ENCODE measurements at regions not wholly inside any gene's neighbourhood (a gene's known extent, or its start where the extent isn't known, plus 50 kb on each side); places are given as distances from the start of the nearest gene placed in this dataset.

- no peak for TF ChIP-seq HMGXB4 (CRISPR knock-in tag; IDR thresholded peaks at IDR 0.05; ENCODE audit: borderline replicate concordance)
- no peak for TF ChIP-seq USF2 (IDR thresholded peaks at IDR 0.05)
- TF ChIP-seq ATOH8 (CRISPR knock-in tag; IDR thresholded peaks at IDR 0.05; ENCODE audit: low read depth), result no peak
- no peak for TF ChIP-seq EHF (CRISPR knock-in tag; IDR thresholded peaks at IDR 0.05)
- no peak for TF ChIP-seq CBX2 (IDR thresholded peaks at IDR 0.05; ENCODE audit: borderline replicate concordance, low read depth)
- no peak for TF ChIP-seq ELK1 (IDR thresholded peaks at IDR 0.05; ENCODE audit: low read depth, low read length)
- no peak for TF ChIP-seq PBX3 (IDR thresholded peaks at IDR 0.05)
- no peak for TF ChIP-seq RNF2 (IDR thresholded peaks at IDR 0.05; ENCODE audit: borderline replicate concordance, low read depth)
These were observed 159.2 kb upstream of the CST7 start (continued) for GRCh38 chr20:24789877-24790276.

GRCh38 chr20:24790746-24791283, 158.3 kb upstream of the CST7 start:
- Histone ChIP-seq H3K4me1 (no peaks in the 10 kb centered on the region), H3K4me2 (no peak overlapping the region), H3K27ac (no peak overlapping the region), H3K4me3 (no peak overlapping the region), H3K9me3 (no peaks in the 10 kb centered on the region)
- FAIRE-seq (peak; percentile 32), DNase-seq (ENCODE audit: low read depth in 1 of 2, low spot score in 1 of 2) (no peak), ATAC-seq (peak in 1 of 2 experiments; percentile 30; a peak in 2 of 6 replicates)
- TF ChIP-seq NFE2L2 (conservative IDR thresholded peaks at IDR 0.05; ENCODE audit: low read length), result no peak
- no peak for TF ChIP-seq CHD4 (IDR thresholded peaks at IDR 0.05; ENCODE audit: borderline replicate concordance)
- TF ChIP-seq ZSCAN20 (CRISPR knock-in tag; IDR thresholded peaks at IDR 0.05), result no peak
- no peak for TF ChIP-seq HMGXB4 (CRISPR knock-in tag; IDR thresholded peaks at IDR 0.05; ENCODE audit: borderline replicate concordance)
- TF ChIP-seq FOSB (CRISPR knock-in tag; IDR thresholded peaks at IDR 0.05), result no peak
- TF ChIP-seq CEBPB (IDR thresholded peaks at IDR 0.05), result no peak
- no peak for TF ChIP-seq MYC (IDR thresholded peaks at IDR 0.05; ENCODE audit: borderline replicate concordance, low read length)
- no peak for TF ChIP-seq EHF (CRISPR knock-in tag; IDR thresholded peaks at IDR 0.05)
- TF ChIP-seq BCL3 (IDR thresholded peaks at IDR 0.05), result no peak
- no peak for TF ChIP-seq TP53 (CRISPR knock-in tag; IDR thresholded peaks at IDR 0.05)
- TF ChIP-seq PBX3 (IDR thresholded peaks at IDR 0.05), result no peak
- TF ChIP-seq RFX5 (IDR thresholded peaks at IDR 0.05), result no peak
- no peak for TF ChIP-seq TFCP2L1 (CRISPR knock-in tag; IDR thresholded peaks at IDR 0.05)
- no peak for TF ChIP-seq USF2 (IDR thresholded peaks at IDR 0.05)
- no peak for TF ChIP-seq KDM5A (IDR thresholded peaks at IDR 0.05)
- no peak for TF ChIP-seq HES2 (IDR thresholded peaks at IDR 0.05)
- TF ChIP-seq SMC3 (IDR thresholded peaks at IDR 0.05), result no peak
- TF ChIP-seq PHF8 (IDR thresholded peaks at IDR 0.05; ENCODE audit: borderline replicate concordance, low read depth), result no peak
- TF ChIP-seq FOSL2 (IDR thresholded peaks at IDR 0.05), result no peak
- no peak for TF ChIP-seq FOSL2 (CRISPR knock-in tag; IDR thresholded peaks at IDR 0.05)
- ChIA-PET CTCF (interaction anchor here (0.7 to 11.6 kb wide), 4 partner anchors 8 to 127 kb away, joined by 3 to 66 read pairs (median 4); no protein-coding TSS in a partner anchor), POLR2A (no interaction called here)
- WGBS (ENCODE audit: missing lambda C conversion rate), result 54% methylated on average over 12 of the region's 13 CpGs

Measured in A549 (cell line).